GM18907 (cell line): ENCODE measurements at regions not wholly inside any gene's neighbourhood (a gene's known extent, or its start where the extent isn't known, plus 50 kb on each side); places are given as distances from the start of the nearest gene placed in this dataset.
"Not testable (repeated sequence)": the region's sequence is repeated elsewhere in the genome, so short reads cannot be mapped to it uniquely, and the experiment has no call there.

Experiments
- ATAC-seq: cut with Tn5 transposase; IDR thresholded peaks from one replicate; pipeline ENCODE4 v1.9.1; 2021; ENCODE audit warnings: mild to moderate bottlenecking, moderate library complexity; ENCODE audit not compliant: unreplicated experiment

- ATAC-seq, result no peak
These were observed 285.3 kb upstream of the GADL1 start for GRCh38 chr3:31179768-31180167.

DNA sequence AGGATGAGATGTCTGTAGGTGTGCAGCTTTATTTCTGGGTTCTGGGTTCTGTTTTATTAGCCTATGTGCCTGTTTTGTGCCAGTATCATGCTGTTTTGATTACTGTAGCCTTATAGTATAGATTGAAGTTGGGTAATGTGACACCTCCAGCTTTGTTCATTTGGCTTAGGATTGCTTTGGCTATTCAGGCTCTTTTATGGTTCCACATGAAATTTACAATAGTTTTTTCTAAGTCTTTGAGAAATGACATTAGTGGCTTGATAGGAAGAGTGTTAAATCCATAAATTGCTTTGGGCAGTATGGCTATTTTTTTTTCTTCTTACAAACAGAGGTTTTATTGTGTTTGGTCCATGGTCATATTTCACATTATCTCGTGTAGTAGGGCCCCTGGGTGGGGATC is 285.8 kb upstream of the GADL1 start:
- no peak for ATAC-seq

DNA sequence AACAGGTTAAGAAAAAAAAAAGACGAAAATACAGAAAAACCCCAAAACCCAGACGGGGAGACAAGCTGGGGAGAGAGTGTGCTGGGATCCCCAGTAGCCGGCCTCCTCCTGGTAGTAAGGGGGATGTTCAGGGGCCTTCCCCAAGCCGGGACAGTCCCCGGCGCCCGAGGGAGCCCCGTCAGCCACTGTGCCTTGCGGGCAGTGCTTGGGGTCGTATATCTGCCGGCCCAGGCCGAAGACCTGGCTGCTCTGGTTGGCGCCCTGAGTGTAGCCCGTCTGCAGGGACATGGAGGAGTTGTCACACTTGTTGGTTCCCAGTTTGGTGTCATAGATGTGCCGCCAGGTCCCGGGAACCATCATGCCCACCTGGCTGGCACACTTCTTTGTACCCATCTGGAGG is 287.2 kb upstream of the GADL1 start:
- no peak for ATAC-seq

DNA sequence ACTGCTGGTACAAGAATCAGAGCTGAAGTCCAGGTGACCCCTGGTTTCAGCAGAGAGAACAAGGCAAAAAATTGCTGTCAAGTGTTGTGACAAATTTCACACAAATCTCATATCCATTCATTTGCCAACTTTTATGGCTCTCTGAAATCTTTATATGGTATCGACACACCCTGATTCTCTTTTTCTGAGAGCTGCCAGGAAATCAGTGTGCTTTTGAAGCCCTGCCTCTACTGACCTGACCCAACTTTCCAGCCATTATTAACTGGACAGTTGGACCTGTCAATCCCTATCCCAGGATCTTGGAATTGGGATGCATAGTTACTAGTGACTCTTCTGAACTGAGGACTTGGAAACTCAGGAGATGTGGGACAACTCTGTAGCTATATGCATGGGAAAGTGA is 288.2 kb upstream of the GADL1 start:
- no peak for ATAC-seq

DNA sequence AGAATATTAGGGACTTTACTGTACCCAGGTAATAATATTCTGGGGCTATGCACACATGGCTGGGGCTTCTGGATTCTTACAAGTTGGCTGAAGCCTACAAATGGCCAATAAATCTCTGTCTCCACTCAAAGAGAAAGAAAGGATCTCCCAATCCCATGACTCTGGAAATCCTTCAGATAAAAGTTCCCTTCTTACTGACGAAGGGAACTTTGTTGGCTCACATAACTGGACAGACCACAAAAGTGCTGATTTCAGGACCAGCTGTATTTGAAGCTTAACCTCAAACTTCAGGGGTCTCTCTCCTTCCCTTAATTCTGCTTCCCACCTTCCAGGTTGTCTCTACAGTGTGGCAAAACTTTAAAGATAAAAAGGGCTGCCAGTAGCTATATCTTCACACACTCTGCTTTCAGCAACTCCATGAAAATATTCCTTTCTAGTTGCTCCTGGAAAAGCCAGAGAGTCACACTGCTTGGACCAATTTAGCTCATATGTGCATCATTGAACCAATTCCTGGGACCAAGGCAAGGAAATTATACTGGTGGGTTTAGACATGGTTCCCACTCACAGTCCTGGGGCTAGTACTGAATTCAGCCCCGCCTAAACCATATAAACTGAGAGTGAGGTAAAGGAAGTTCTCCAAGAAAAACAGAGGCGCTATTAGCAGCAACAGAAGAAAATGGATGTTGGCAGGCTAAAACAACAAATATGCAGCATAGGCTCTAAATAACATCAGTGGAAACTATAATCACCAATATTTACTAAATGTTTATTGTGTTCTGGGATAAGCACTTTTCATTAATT is 290.0 kb upstream of the GADL1 start:
- ATAC-seq, result no peak

DNA sequence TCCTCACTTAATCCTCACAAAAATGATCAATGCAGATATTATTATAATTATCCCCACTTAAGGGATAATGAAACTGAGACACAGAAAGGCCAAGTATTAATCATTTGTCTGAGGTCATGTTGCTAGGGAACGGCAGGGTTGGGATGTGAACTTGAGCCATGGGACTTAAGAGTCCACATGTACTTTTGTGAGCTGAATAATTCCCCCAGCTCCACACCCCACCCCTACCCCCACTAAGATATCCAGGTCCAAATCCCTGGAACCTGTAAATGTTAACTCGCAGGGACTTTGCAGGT is 290.5 kb upstream of the GADL1 start:
- ATAC-seq, result no peak

GRCh38 chr3:31186041-31186440 is 291.6 kb upstream of the GADL1 start:
- ATAC-seq, result no peak

GRCh38 chr3:31187380-31187779 is 292.9 kb upstream of the GADL1 start:
- no peak for ATAC-seq

DNA sequence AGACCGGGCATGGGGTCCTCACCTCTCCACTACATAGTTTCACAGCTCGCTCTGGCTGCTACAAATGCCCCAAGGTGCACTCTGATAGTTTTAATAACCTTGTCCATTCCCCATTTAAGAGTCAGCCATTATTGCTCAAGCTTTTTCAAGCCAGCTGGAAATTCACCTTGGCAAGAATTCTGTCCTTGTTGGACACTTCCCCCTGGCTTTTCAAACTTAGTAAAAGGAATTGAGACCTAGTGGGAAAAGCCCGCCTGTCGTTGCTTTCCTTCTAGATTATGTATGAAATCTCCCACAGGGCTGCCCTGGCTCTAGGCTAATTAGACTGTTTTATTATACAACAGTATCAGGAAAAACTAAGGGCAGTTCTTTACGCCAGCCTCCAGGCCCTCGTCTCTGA is 293.7 kb upstream of the GADL1 start:
- ATAC-seq, result no peak

DNA sequence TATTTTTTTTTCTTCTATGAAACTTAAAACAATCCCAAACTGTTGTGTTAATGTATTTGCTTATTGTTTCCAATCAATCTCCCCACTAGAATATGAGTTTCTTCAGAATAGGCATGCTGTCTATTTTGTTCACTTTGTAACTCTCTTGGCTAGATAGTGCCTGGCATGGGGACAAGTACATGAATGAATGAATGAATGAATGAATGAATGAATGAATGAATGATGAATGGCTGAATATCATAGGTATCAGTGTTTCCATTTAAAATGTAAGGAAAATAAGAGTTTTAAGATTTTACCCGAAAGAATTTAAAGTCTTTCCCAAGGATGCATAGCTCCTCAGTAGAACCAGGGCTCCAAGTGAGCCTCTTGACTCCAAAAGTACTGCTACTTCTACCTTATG is 294.9 kb upstream of the GADL1 start:
- no peak for ATAC-seq

- ATAC-seq, result no peak
These were observed 295.5 kb upstream of the GADL1 start for GRCh38 chr3:31189971-31190370.

GRCh38 chr3:31191354-31191753 is 296.9 kb upstream of the GADL1 start:
- ATAC-seq, result no peak

DNA sequence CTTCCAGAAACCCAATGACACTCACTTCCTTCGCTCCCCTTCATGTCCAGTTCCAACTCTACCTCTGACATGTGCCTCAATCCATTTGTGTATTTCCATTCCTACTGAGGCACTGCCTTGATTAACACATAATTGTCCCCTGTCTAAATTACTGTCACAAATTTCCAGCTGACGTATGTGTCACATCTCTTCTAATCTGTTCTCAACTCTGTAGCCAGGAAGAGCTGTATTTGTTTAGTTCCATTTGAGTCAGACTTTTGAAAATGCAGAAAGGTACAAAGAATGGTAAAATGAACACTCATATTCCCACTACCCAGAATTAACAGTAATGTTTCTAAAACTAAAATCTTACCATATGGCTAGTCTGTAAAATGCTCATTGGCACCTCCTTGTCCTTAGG is 299.0 kb upstream of the GADL1 start:
- no peak for ATAC-seq

- ATAC-seq, result no peak
These were observed 299.4 kb upstream of the GADL1 start for GRCh38 chr3:31193871-31194270.

DNA sequence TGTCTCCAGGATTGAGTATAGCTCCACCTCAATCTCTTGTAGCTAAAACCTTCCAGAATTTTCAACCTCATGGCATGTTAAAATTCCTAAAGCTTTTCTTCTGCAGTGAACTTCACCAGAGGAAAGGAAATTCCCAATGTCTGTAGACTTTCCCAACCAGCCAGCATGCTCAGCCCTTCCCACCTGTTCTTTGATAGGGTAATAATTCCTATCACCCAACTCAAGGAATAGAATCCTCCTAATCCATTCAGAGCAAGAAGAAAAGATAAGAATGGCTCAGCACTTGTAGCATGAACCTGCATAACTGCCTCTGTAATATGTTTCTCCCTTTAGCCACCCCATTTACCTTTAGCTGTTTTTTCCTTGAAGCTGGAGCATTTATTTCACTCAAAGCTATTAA is 301.8 kb upstream of the GADL1 start:
- no peak for ATAC-seq

- ATAC-seq, result no peak
These were observed 302.5 kb upstream of the GADL1 start for GRCh38 chr3:31196881-31197364.

DNA sequence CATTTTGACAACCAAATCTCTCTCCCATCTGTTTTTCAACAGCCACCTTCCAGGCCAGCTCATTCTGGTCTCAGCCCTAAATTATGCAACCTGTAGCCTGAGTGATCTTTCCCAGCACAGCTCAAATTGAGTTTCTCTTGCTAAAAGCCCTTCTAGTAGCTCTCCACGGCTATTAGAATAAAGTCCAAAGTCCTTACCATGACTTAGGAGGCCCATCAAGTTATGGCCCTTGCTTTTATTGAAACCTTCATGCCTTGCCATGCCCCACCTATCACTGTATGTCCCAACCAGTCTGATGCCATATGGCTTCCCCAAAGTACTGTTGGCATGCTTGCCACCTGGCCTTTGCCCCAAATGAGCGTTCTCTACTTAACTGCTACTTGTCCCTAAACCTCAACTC is 303.5 kb upstream of the GADL1 start:
- no peak for ATAC-seq

DNA sequence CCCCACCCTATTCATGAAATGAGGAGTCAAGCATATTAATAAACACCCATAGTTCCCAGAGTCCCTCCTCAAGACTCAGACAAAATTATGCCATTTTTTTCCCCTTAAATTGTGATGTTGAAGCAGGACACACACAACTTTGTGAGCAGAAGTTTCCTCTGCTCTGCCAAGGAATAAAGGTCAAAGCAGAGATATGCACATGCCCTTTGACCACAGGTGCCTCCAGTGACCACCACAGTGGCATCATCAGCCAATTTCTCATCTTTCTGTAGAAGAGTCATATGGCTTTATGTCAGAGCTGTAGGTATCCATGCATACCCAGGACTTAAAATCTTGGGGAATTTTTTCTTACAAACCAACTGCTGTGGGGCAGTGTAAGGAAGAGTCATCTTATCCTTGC is 304.4 kb upstream of the GADL1 start:
- no peak for ATAC-seq

DNA sequence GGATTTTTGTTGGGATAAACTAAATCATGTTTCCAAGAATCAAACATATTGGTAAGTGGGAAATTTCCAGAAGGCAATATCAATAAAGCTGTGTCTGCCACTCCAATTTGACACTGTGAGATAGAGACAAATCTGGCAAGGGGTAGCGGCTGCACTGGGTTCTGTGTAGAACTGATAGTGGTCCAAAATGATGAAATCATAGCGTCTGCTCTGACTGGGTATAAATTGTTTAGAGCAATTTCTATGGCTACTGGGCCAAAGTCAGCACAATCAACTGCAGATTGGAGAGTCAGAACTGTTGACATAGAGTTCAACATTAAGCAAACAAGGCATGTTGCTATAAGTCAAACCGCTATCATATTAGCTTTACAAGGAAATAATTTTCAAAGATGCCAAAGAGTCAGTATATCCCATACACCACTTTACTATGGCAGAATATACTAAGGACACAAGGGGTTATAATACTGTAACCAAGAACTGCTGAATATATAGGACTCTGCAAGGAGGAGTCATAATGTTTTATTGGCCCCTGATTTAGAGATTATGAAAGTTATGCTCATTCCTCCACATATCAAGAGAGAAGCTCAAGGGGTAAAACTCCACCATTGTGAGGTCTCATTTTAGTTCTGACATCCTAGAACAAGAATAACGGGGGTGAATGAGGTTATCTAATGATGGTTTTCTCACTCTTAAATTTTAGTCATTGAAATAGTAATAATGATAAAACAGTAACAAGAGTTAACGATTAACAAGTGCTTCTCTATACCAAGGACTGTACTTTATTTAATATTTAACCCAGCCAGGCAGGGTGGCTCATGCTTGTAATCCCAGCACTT is 309.7 kb upstream of the GADL1 start:
- no peak for ATAC-seq

GRCh38 chr3:31204796-31205056 is 310.3 kb upstream of the GADL1 start:
- not testable (repeated sequence) for ATAC-seq

GRCh38 chr3:31210068-31210645 is 315.7 kb upstream of the GADL1 start:
- ATAC-seq, result no peak

DNA sequence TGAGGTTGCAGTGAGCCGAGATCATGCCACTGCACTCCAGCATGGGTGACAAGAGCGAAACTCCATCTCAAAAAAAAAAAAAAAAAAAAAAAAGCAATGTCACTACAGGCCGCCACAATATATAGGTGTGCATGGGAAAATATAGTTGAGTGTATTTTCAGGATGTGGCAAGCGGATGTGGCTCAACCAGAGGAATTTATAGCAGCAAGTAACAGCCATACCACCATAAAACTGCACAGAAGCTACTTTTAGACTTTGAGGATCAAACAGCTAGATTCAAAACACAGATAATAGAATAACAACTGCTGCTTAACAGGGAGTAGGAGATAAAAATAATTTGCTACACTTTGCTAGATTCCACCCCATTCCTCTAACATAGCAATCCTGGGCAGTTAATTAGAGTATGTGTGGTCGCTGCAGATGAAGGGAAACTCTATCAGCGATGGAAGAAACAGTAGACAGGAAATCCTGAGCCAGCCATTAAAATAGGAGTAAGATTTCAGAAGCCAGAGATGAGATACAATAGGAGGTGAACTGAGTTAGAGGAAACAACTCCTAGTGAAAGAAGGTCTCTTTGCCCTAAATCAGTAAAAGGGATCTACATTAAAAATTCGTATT is 318.7 kb upstream of the STT3B start:
- ATAC-seq, result peak; percentile 88
